ENCODE measurements at regions not wholly inside any gene's neighbourhood (a gene's known extent, or its start where the extent isn't known, plus 50 kb on each side); places are given as distances from the start of the nearest gene placed in this dataset.

DNA sequence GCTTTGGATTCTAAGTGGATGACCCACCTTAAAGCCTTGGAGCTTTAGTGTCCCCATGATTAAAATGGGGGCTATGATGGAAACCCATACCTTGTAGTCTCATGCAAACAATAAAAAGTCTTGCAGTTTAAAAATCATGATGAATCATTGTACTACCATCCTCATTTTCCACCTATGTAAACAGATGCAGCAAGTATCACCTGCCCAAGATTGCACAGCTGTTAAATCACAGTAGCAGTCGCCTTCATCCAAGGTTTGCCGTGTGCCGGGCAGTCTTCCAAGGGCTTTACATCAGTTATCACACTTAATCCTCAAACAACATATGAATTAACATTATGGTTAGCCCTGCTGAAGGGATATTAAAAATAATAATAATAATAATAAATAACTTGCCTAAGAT is 210.3 kb downstream of the FOXA2 start:
- no peak overlapping the region for H3K4me3 ChIP-seq
- H3K9me3 ChIP-seq = no peaks in the 10 kb centered on the region
- 89 to 90% methylated on average over 3 of the region's 3 CpGs for WGBS, 2 donors
- H3K36me3 ChIP-seq (ENCODE audit: low read depth, missing control alignments) = no peaks in the 10 kb centered on the region
- intact Hi-C loops (cut with DNase I; ENCODE audit: low total_unique reads) = no loop called here
- TF ChIP-seq, protein P1, sequence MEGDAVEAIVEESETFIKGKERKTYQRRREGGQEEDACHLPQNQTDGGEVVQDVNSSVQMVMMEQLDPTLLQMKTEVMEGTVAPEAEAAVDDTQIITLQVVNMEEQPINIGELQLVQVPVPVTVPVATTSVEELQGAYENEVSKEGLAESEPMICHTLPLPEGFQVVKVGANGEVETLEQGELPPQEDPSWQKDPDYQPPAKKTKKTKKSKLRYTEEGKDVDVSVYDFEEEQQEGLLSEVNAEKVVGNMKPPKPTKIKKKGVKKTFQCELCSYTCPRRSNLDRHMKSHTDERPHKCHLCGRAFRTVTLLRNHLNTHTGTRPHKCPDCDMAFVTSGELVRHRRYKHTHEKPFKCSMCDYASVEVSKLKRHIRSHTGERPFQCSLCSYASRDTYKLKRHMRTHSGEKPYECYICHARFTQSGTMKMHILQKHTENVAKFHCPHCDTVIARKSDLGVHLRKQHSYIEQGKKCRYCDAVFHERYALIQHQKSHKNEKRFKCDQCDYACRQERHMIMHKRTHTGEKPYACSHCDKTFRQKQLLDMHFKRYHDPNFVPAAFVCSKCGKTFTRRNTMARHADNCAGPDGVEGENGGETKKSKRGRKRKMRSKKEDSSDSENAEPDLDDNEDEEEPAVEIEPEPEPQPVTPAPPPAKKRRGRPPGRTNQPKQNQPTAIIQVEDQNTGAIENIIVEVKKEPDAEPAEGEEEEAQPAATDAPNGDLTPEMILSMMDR (IDR thresholded peaks at IDR 0.05) = no peak
- no peak for TF ChIP-seq POLR2A (IDR thresholded peaks at IDR 0.05)
- no peak overlapping the region for H3K27ac ChIP-seq
- DNase-seq = no peak
- H3K4me1 ChIP-seq = no peaks in the 10 kb centered on the region
- H3K27me3 ChIP-seq = no peaks in the 10 kb centered on the region

DNA sequence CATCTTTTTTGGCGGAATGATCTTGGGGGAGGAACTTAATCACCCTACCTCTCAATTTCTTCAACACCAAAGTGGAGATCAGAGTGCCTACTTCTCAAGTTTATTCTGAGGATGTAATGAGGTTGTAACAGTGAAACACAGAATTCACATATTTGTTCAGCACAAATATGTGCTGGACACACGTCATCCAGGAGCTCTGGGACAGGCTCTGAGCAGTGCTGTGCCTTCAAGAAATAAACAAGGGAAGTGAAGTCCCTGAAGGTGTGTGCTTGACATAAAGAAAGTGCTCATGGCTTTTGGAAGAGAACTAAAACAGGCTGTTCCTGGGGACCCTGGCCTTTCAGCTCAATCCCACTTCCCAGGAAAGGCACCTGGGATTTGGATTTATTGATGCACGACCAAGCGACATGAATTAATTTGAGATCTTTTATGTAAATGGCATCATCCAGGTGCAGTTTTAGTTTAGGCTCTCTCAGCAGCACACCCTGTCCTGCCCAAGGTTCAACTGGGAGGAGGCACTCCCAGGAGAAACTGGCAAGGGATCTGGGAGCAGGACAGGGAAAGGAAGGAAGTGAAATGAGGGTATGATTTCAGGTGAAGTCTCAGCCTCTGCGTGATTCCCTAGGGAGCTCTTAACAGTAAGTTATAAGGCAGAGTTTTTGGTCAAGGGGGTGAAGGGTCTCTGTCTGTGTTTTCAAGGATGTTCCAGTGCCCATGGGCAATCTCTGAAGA is 211.0 kb downstream of the FOXA2 start:
- no peaks in the 10 kb centered on the region for H3K9me3 ChIP-seq
- intact Hi-C loops (cut with DNase I; ENCODE audit: low total_unique reads) = no loop called here

DNA sequence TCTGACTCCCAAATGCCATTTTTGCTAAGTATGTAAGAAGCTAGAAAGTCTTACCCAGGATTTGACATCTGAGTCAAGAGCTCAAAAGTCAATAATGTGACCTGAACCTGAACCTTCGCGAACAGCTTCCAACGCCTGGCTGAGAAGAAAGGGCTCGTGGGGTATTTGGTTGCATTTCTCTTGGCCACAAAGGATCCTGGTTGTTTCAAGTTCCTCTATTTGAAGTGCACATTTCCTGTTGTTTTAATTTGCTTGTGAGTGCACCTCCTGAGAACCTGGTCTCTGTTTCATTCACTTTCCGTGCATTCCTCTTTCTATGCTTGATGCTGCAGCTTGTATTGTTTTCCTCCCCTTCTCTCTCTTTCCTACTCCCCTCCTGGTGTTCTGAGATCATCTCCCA is 212.5 kb downstream of the FOXA2 start:
- WGBS, 2 donors = 64 to 66% methylated on average over 5 of the region's 5 CpGs
- intact Hi-C loops (cut with DNase I; ENCODE audit: low total_unique reads) = no loop called here
- Histone ChIP-seq H3K27me3 (no peaks in the 10 kb centered on the region), H3K4me3 (no peak overlapping the region), H3K27ac (no peak overlapping the region), H3K4me1 (no peaks in the 10 kb centered on the region), H3K36me3 (ENCODE audit: low read depth, missing control alignments) (no peaks in the 10 kb centered on the region), H3K9me3 (no peaks in the 10 kb centered on the region)
- no peak for TF ChIP-seq POLR2A (IDR thresholded peaks at IDR 0.05)
- TF ChIP-seq, protein P1 (IDR thresholded peaks at IDR 0.05) = no peak
- DNase-seq = no peak

More for the DNA sequence above, 211.0 kb downstream of the FOXA2 start:
- no peak for DNase-seq
- Histone ChIP-seq H3K27me3 (no peaks in the 10 kb centered on the region), H3K36me3 (ENCODE audit: low read depth, missing control alignments) (no peaks in the 10 kb centered on the region), H3K27ac (no peak overlapping the region), H3K4me1 (no peaks in the 10 kb centered on the region), H3K4me3 (no peak overlapping the region)
- 88 to 89% methylated on average over 5 of the region's 5 CpGs for WGBS, 2 donors
- TF ChIP-seq, protein P1 (IDR thresholded peaks at IDR 0.05) = no peak
- no peak for TF ChIP-seq POLR2A (IDR thresholded peaks at IDR 0.05)

DNA sequence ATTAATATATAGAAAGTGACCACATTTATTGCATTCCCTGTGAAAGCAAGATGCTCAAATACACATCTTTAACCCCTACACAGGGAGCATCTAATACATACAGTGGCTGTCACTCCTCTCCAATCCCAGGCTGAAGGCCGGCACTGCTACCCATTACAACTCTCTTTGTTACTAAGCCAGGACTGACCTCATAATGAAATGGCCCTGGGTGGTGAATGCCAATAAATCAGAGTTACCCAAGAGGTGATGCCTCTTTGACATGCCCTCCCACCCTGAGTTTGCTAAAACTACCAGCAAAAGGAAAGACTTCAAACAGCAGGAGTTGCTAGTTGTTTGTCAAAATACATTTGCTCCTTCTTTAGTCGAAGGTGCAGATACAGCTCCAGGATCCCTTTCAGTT is 214.2 kb downstream of the FOXA2 start:
- H3K4me3 ChIP-seq = no peak overlapping the region
- DNase-seq = no peak
- H3K27ac ChIP-seq = no peak overlapping the region
- no peaks in the 10 kb centered on the region for H3K36me3 ChIP-seq (ENCODE audit: low read depth, missing control alignments)
- intact Hi-C loops (cut with DNase I; ENCODE audit: low total_unique reads) = no loop called here
- 74 to 78% methylated on average over 2 of the region's 2 CpGs for WGBS, 2 donors
- H3K27me3 ChIP-seq = no peaks in the 10 kb centered on the region
- H3K4me1 ChIP-seq = no peaks in the 10 kb centered on the region
- TF ChIP-seq, protein P1 (IDR thresholded peaks at IDR 0.05) = no peak
- no peak for TF ChIP-seq POLR2A (IDR thresholded peaks at IDR 0.05)
- H3K9me3 ChIP-seq = no peaks in the 10 kb centered on the region

DNA sequence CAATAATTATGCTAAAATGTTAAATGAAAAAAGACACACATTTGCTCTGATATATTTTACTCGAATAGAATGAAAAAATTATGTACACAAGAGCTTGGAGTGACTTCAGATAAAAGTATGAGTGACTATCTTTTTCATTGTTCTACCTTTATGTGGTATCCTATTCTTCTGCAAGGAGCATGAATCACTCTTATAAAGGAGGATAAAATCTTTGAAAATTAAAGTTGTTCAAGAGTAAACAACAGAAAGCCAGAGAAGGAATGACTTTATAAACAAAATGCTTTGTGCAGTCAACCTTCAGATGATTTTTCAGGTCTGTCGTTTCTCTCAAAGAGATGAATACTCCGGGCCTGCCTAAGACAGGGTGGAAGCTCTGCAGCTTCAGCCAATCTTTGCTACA is 215.3 kb downstream of the FOXA2 start:
- Histone ChIP-seq H3K27me3 (no peaks in the 10 kb centered on the region), H3K4me1 (no peaks in the 10 kb centered on the region), H3K36me3 (ENCODE audit: low read depth, missing control alignments) (no peaks in the 10 kb centered on the region), H3K9me3 (no peaks in the 10 kb centered on the region), H3K4me3 (no peak overlapping the region), H3K27ac (no peak overlapping the region)
- no peak for TF ChIP-seq POLR2A (IDR thresholded peaks at IDR 0.05)
- TF ChIP-seq, protein P1 (IDR thresholded peaks at IDR 0.05) = no peak
- intact Hi-C loops (cut with DNase I; ENCODE audit: low total_unique reads) = no loop called here
- WGBS, 2 donors = 81 to 87% methylated on average over 3 of the region's 3 CpGs
- DNase-seq = no peak

Data from testis (tissue), 2 donors.